ENCODE measurements at regions not wholly inside any gene's neighbourhood (a gene's known extent, or its start where the extent isn't known, plus 50 kb on each side); places are given as distances from the start of the nearest gene placed in this dataset.
"Not testable (repeated sequence)": the region's sequence is repeated elsewhere in the genome, so short reads cannot be mapped to it uniquely, and the experiment has no call there.

DNA sequence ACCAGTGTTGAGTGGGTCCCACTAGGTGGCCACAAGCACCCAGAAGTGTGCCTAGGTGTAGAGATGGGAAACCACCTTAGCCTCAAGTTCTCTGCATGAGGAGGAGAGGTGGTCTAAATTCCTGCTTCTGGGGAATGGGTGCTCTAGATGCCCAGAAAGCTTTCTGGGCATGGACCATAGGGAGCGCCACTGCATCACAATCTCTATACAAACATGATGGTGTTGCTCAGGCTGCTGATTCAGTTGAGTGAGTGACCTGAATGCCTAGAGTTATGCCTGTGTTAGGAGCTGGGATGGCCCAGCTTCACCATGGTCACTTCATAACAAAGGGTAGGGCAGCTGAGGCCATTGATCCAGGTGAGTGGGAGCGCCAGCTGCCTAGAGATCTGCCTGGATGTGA lies 667.9 kb upstream of the ARRDC3 start:
- TF ChIP-seq, protein P1, sequence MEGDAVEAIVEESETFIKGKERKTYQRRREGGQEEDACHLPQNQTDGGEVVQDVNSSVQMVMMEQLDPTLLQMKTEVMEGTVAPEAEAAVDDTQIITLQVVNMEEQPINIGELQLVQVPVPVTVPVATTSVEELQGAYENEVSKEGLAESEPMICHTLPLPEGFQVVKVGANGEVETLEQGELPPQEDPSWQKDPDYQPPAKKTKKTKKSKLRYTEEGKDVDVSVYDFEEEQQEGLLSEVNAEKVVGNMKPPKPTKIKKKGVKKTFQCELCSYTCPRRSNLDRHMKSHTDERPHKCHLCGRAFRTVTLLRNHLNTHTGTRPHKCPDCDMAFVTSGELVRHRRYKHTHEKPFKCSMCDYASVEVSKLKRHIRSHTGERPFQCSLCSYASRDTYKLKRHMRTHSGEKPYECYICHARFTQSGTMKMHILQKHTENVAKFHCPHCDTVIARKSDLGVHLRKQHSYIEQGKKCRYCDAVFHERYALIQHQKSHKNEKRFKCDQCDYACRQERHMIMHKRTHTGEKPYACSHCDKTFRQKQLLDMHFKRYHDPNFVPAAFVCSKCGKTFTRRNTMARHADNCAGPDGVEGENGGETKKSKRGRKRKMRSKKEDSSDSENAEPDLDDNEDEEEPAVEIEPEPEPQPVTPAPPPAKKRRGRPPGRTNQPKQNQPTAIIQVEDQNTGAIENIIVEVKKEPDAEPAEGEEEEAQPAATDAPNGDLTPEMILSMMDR (IDR thresholded peaks at IDR 0.05): no peak
- ATAC-seq (no peak), DNase-seq (no peak)
- H3K4me3 ChIP-seq: no peak overlapping the region
- no peaks in the 10 kb centered on the region for H3K27me3 ChIP-seq (ENCODE audit: low read depth)
- H3K27ac ChIP-seq: no peak overlapping the region
- no peaks in the 10 kb centered on the region for H3K9me3 ChIP-seq
- no peaks in the 10 kb centered on the region for H3K36me3 ChIP-seq
- intact Hi-C loops (cut with DNase I): no loop called here
- no peaks in the 10 kb centered on the region for H3K4me1 ChIP-seq

DNA sequence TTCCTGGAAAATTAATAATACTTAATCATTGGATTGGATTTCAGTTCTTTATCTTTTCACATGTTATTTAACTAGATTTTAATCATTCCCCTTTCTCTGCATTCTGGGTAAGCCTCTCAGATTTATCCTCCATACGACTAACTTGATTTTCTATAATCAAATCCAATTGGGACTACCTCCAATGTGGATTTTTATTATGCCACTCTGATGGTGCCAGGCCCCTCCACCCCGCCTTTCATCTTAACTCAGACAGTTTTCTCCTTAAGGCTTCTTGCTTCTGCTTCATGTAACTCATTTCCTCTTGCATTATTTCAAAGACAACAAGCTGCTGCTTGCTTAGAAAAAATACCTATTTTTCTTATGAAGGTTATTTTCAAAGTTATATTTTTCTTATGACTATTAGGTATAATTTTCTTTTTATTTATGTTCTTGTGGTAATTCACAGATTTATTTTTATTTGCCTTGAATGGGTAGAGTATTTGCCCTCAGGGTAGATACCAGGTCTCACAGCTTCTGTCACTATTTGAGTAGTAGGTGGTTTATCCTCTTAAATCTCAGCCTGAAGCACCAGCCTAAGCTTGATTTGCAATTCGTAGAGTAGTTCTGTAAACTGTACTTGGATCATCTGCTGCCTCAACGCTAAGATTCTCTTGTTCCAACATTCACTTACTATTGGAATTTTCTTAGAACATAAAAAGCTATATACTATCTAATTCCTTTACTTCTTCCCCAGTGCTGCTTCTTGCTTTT lies 659.0 kb upstream of the ARRDC3 start:
- ATAC-seq: no peak
- intact Hi-C loops (cut with DNase I): no loop called here

DNA sequence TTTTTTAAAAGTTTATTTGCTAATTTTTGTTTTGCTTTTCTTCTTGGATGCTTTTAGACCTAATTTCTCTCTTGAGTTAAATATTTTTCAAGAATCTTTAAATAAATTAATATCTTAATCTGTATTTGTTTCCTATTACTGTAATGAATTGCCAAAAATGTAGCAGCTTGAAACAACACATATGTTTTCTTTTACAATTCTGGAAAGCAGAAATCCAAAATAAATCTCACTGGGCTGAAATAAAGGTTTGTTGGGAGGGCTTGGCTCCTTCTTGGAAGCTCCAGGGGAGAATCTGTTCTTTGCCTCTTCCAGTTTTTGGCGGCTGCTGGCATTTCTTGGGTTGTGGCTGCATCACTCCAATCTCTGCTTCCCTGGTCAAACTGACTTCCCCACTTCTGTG lies 658.1 kb upstream of the ARRDC3 start:
- intact Hi-C loops (cut with DNase I): no loop called here
- ATAC-seq: no peak
- TF ChIP-seq, protein P1 (IDR thresholded peaks at IDR 0.05): no peak

More for the DNA sequence above, 659.0 kb upstream of the ARRDC3 start:
- Histone ChIP-seq H3K4me1 (no peaks in the 10 kb centered on the region), H3K27me3 (ENCODE audit: low read depth) (no peaks in the 10 kb centered on the region), H3K36me3 (no peaks in the 10 kb centered on the region), H3K9me3 (no peaks in the 10 kb centered on the region), H3K27ac (no peak overlapping the region), H3K4me3 (no peak overlapping the region)
- no peak for DNase-seq
- TF ChIP-seq, protein P1 (IDR thresholded peaks at IDR 0.05): no peak

DNA sequence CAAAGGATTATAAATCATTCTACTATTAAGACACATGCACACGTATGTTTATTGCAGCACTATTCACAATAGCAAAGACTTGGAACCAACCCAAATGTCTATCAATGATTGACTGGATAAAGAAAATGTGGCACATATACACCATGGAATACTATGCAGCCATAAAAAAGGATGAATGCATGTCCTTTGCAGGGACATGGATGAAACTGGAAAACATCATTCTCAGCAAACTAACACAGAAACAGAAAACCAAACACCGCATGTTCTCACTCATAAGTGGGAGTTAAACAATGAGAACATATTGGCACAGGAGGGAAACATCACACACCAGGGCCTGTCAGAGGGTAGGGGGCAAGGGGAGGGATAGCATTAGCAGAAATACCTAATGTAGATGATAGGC lies 646.7 kb upstream of the ARRDC3 start:
- H3K9me3 ChIP-seq; H3K4me1 ChIP-seq; H3K27me3 ChIP-seq (ENCODE audit: low read depth); ATAC-seq; H3K27ac ChIP-seq; DNase-seq; H3K36me3 ChIP-seq; intact Hi-C loops (cut with DNase I); H3K4me3 ChIP-seq: not testable (repeated sequence)

More for the DNA sequence above, 658.1 kb upstream of the ARRDC3 start:
- DNase-seq: no peak
- H3K27me3 ChIP-seq (ENCODE audit: low read depth): no peaks in the 10 kb centered on the region
- H3K4me3 ChIP-seq: no peak overlapping the region
- no peaks in the 10 kb centered on the region for H3K36me3 ChIP-seq
- no peak overlapping the region for H3K27ac ChIP-seq
- no peaks in the 10 kb centered on the region for H3K9me3 ChIP-seq
- no peaks in the 10 kb centered on the region for H3K4me1 ChIP-seq

DNA sequence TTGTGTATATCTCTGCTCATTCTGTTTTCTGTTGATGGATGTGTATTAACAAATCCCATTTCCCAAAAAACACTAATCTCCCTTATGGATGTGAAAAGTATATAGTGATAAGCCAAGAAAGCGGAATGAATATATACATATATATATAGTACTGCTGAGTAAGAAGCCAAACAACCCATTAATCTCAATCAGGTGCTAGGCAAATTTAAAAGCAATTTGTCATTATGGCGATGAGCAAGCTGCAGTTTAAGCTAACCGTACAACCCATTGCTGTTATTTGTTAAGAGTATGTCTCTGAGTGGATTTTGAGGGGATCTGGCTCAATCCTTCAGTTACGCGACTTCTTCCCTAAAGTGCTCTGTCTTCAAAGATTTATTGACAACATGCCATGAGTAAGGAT lies 640.4 kb upstream of the ARRDC3 start:
- H3K9me3 ChIP-seq: no peaks in the 10 kb centered on the region
- H3K27me3 ChIP-seq (ENCODE audit: low read depth): no peaks in the 10 kb centered on the region
- TF ChIP-seq, protein P1 (IDR thresholded peaks at IDR 0.05): no peak
- H3K36me3 ChIP-seq: no peaks in the 10 kb centered on the region
- DNase-seq (no peak), ATAC-seq (no peak)
- intact Hi-C loops (cut with DNase I): no loop called here
- H3K27ac ChIP-seq: no peak overlapping the region
- no peaks in the 10 kb centered on the region for H3K4me1 ChIP-seq
- H3K4me3 ChIP-seq: no peak overlapping the region

DNA sequence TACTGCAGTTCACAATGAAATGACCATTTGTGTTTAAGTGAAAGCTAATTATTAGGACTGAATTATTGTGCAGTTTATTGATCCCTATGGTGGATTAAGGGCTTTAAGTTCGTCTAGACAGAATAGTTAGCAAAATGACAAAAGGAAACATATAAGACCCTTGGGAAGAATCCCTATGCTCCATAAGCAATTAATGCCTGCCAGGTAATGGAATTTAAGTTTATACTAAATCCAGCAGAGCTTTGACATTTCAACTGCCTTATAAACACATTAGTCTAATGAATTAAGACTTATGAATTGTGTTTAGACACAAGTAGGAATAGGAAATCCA lies 640.0 kb upstream of the ARRDC3 start:
- TF ChIP-seq, protein P1 (IDR thresholded peaks at IDR 0.05): no peak
- no peak overlapping the region for H3K4me3 ChIP-seq
- H3K36me3 ChIP-seq: no peaks in the 10 kb centered on the region
- H3K27me3 ChIP-seq (ENCODE audit: low read depth): no peaks in the 10 kb centered on the region
- H3K9me3 ChIP-seq: no peaks in the 10 kb centered on the region
- no peak for ATAC-seq
- H3K4me1 ChIP-seq: no peaks in the 10 kb centered on the region
- DNase-seq: no peak
- intact Hi-C loops (cut with DNase I): no loop called here
- no peak overlapping the region for H3K27ac ChIP-seq

Measured in lower lobe of right lung (tissue), 2 donors.